ENCODE measurements at regions not wholly inside any gene's neighbourhood (a gene's known extent, or its start where the extent isn't known, plus 50 kb on each side); places are given as distances from the start of the nearest gene placed in this dataset.

DNA sequence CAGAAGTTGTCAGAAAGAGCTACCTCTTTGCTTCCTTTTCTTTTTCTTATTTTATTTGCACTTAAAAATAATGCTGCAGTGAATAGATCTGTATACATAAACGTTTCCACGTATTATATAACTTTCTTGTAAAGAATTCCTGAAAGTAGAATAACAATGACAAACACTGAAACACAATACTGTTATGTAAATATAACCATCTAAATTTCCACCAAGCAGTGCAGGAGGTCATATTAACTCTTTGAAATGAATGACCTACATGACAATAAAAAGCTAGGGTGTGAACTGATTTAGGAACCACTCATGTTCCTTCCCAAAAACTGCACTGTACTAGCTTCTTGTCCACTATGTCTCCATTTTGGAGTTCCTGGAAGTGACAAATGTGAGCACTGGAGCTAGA is 85.8 kb downstream of the COX18 start:
- Histone ChIP-seq H3K9me3 (ENCODE audit: control insufficient read depth in 2 of 3, insufficient read depth in 1 of 3, low read length in 3 of 3) (no peaks in the 10 kb centered on the region), H3K27me3 (ENCODE audit: control insufficient read depth, insufficient read depth, low read length) (no peaks in the 10 kb centered on the region), H3K27ac (ENCODE audit: low read depth in 2 of 2, low read length in 2 of 2) (no peak overlapping the region), H3K9ac (ENCODE audit: low read length in 3 of 3) (no peak overlapping the region), H3K4me1 (ENCODE audit: control insufficient read depth in 2 of 3, insufficient read depth in 2 of 3, low read depth in 1 of 3, low read length in 3 of 3) (no peaks in the 10 kb centered on the region), H3K36me3 (ENCODE audit: control insufficient read depth in 2 of 3, insufficient read depth in 3 of 3, low read length in 3 of 3) (no peaks in the 10 kb centered on the region), H3K4me3 (ENCODE audit: low read length in 3 of 3) (no peak overlapping the region)
- FAIRE-seq (no peak), DNase-seq (no peak)
- TF ChIP-seq, protein P1, sequence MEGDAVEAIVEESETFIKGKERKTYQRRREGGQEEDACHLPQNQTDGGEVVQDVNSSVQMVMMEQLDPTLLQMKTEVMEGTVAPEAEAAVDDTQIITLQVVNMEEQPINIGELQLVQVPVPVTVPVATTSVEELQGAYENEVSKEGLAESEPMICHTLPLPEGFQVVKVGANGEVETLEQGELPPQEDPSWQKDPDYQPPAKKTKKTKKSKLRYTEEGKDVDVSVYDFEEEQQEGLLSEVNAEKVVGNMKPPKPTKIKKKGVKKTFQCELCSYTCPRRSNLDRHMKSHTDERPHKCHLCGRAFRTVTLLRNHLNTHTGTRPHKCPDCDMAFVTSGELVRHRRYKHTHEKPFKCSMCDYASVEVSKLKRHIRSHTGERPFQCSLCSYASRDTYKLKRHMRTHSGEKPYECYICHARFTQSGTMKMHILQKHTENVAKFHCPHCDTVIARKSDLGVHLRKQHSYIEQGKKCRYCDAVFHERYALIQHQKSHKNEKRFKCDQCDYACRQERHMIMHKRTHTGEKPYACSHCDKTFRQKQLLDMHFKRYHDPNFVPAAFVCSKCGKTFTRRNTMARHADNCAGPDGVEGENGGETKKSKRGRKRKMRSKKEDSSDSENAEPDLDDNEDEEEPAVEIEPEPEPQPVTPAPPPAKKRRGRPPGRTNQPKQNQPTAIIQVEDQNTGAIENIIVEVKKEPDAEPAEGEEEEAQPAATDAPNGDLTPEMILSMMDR (IDR thresholded peaks at IDR 0.05; ENCODE audit: borderline replicate concordance, extremely low read depth, insufficient read depth), result no peak
- intact Hi-C loops (cut with DNase I), result no loop called here

DNA sequence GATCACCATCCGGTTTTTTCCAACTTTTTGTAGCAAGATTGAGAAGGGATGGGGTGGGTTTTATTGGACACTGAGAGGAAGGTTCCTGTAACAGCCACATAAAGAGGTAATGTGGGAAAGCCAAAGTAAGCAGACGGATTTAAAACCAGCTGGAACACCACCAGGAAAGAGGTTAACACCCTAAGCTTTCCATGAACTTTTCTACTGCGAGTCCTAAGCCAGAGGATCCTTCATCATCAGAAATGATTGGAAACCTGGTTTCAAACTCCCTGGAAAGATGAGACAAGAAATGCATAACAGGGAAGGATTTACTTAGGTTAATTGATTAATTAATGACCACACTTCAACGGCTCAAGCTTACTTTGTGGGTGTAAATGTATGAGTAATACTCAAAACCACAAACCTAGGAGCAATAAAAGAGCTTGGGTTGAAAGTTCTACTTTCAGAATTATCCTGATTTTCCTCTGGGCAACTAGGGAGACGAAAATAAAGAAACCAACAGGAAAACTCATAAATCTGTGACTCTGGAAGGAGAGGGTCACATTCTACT is 91.5 kb downstream of the COX18 start:
- no peak overlapping the region for H3K27ac ChIP-seq (ENCODE audit: low read depth in 2 of 2, low read length in 2 of 2)
- no peak overlapping the region for H3K4me3 ChIP-seq (ENCODE audit: low read length in 3 of 3)
- peak in 1 of 5 donors; percentile 49 for DNase-seq
- TF ChIP-seq, protein P1 (IDR thresholded peaks at IDR 0.05; ENCODE audit: borderline replicate concordance, extremely low read depth, insufficient read depth), result no peak
- H3K9ac ChIP-seq (ENCODE audit: low read length in 3 of 3), result no peak overlapping the region
- H3K9me3 ChIP-seq (ENCODE audit: control insufficient read depth in 2 of 3, insufficient read depth in 1 of 3, low read length in 3 of 3), result no peaks in the 10 kb centered on the region
- intact Hi-C loops (cut with DNase I), result no loop called here
- H3K27me3 ChIP-seq (ENCODE audit: control insufficient read depth, insufficient read depth, low read length), result no peaks in the 10 kb centered on the region
- no peaks in the 10 kb centered on the region for H3K4me1 ChIP-seq (ENCODE audit: control insufficient read depth in 2 of 3, insufficient read depth in 2 of 3, low read depth in 1 of 3, low read length in 3 of 3)
- H3K36me3 ChIP-seq (ENCODE audit: control insufficient read depth in 2 of 3, insufficient read depth in 3 of 3, low read length in 3 of 3), result no peaks in the 10 kb centered on the region
- FAIRE-seq, result no peak

DNA sequence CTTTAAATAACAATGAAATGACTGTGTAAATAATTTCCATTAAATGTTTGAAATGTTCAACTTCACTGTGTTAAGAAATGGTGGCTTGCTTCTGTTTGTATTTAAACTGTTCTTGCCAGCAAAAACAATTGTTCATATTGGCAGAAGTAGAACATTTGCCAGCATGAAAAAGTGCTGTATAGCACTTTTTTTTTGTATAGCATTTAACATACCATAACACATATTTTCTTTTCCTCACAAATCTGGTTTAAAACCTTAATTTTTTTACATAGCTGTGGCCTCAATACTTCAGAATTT is 94.1 kb downstream of the COX18 start:
- H3K4me3 ChIP-seq (ENCODE audit: low read length in 3 of 3), result no peak overlapping the region
- H3K4me1 ChIP-seq (ENCODE audit: control insufficient read depth in 2 of 3, insufficient read depth in 2 of 3, low read depth in 1 of 3, low read length in 3 of 3), result no peaks in the 10 kb centered on the region
- FAIRE-seq (no peak), DNase-seq (peak in 1 of 5 donors; percentile 14)
- H3K27me3 ChIP-seq (ENCODE audit: control insufficient read depth, insufficient read depth, low read length), result no peaks in the 10 kb centered on the region
- H3K36me3 ChIP-seq (ENCODE audit: control insufficient read depth in 2 of 3, insufficient read depth in 3 of 3, low read length in 3 of 3), result no peaks in the 10 kb centered on the region
- H3K27ac ChIP-seq (ENCODE audit: low read depth in 2 of 2, low read length in 2 of 2), result no peak overlapping the region
- no peaks in the 10 kb centered on the region for H3K9me3 ChIP-seq (ENCODE audit: control insufficient read depth in 2 of 3, insufficient read depth in 1 of 3, low read length in 3 of 3)
- no peak overlapping the region for H3K9ac ChIP-seq (ENCODE audit: low read length in 3 of 3)
- TF ChIP-seq, protein P1 (IDR thresholded peaks at IDR 0.05; ENCODE audit: borderline replicate concordance, extremely low read depth, insufficient read depth), result no peak
- intact Hi-C loops (cut with DNase I), result no loop called here
